ENCODE measurements at regions not wholly inside any gene's neighbourhood (a gene's known extent, or its start where the extent isn't known, plus 50 kb on each side); places are given as distances from the start of the nearest gene placed in this dataset.

GRCh38 chr5:66407765-66408164 is 188.4 kb upstream of the MAST4 start:
- no peak for TF ChIP-seq CTCF (IDR thresholded peaks at IDR 0.05; ENCODE audit: borderline replicate concordance, insufficient read depth, low read depth, low read length)

DNA sequence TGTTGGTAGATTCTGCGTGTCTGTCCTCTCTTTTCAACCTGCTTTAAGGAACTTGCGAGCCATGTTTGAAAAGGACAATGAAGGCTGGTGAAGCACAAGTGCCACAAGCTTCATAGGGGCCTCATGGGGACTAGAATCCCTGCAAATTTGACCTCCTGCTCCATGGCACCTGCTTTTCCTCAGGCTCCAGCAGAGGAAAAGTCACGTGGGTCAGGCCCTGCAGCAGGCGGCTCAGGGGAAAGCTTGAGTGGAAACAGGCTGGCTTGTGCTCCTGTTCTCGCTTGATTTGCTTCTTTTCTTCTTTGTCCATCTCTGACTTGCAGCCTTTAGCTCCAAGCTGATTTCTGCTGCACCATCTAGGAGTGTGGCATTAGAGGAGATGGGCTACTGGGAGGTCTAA is 187.6 kb upstream of the MAST4 start:
- no peak overlapping the region for H3K4me3 ChIP-seq (ENCODE audit: low read depth, low read length)
- no peak for TF ChIP-seq CTCF (IDR thresholded peaks at IDR 0.05; ENCODE audit: borderline replicate concordance, insufficient read depth, low read depth, low read length)

More at GRCh38 chr5:66407765-66408164, 188.4 kb upstream of the MAST4 start:
- H3K4me3 ChIP-seq (ENCODE audit: low read depth, low read length): no peak overlapping the region

- TF ChIP-seq CTCF (IDR thresholded peaks at IDR 0.05; ENCODE audit: borderline replicate concordance, insufficient read depth, low read depth, low read length): no peak
- no peak overlapping the region for H3K4me3 ChIP-seq (ENCODE audit: low read depth, low read length)
Observed at GRCh38 chr5:66410122-66410521, 186.1 kb upstream of the MAST4 start.

DNA sequence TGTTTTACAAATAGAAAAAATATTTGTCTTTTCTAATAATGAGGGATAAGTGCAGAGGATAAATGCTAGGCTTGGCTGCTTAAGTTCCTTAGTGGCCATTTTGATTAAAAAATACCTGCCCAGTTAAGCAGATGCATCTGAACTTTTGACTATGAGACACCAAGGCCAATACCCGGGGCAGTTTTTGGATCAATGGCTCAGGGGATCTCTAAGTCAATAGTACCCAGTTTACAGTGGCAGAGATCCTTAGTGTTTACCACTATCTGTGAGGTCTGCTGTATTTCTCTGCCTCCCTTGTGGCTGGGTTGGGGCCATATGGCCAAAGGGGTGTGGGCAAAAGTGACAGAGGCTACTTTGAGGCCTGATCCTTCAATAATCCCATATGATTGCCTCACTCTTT is 184.5 kb upstream of the MAST4 start:
- H3K4me3 ChIP-seq (ENCODE audit: low read depth, low read length): no peak overlapping the region
- TF ChIP-seq CTCF (IDR thresholded peaks at IDR 0.05; ENCODE audit: borderline replicate concordance, insufficient read depth, low read depth, low read length): no peak

GRCh38 chr5:66413931-66414330 is 182.3 kb upstream of the MAST4 start:
- no peak overlapping the region for H3K4me3 ChIP-seq (ENCODE audit: low read depth, low read length)
- no peak for TF ChIP-seq CTCF (IDR thresholded peaks at IDR 0.05; ENCODE audit: borderline replicate concordance, insufficient read depth, low read depth, low read length)

GRCh38 chr5:66415208-66415607 is 181.0 kb upstream of the MAST4 start:
- no peak for TF ChIP-seq CTCF (IDR thresholded peaks at IDR 0.05; ENCODE audit: borderline replicate concordance, insufficient read depth, low read depth, low read length)
- H3K4me3 ChIP-seq (ENCODE audit: low read depth, low read length): no peak overlapping the region

GRCh38 chr5:66416698-66417097 is 179.5 kb upstream of the MAST4 start:
- no peak overlapping the region for H3K4me3 ChIP-seq (ENCODE audit: low read depth, low read length)
- TF ChIP-seq CTCF (IDR thresholded peaks at IDR 0.05; ENCODE audit: borderline replicate concordance, insufficient read depth, low read depth, low read length): no peak
